ENCODE measurements at regions not wholly inside any gene's neighbourhood (a gene's known extent, or its start where the extent isn't known, plus 50 kb on each side); places are given as distances from the start of the nearest gene placed in this dataset.

- DNase-seq, result no peak
Measured at GRCh38 chr11:15859411-15859810, 496.9 kb downstream of the SOX6 start.

GRCh38 chr11:15861256-15861655 lies 495.1 kb downstream of the SOX6 start:
- no peak for DNase-seq

GRCh38 chr11:15863411-15863810 lies 492.9 kb downstream of the SOX6 start:
- no peak for DNase-seq

GRCh38 chr11:15864026-15864805 lies 492.1 kb downstream of the SOX6 start:
- no peak for DNase-seq

GRCh38 chr11:15865212-15865987 lies 490.9 kb downstream of the SOX6 start:
- DNase-seq, result no peak

- DNase-seq, result no peak
Measured at GRCh38 chr11:15867871-15868270, 488.5 kb downstream of the SOX6 start.

- DNase-seq, result no peak
Measured at GRCh38 chr11:15870911-15871310, 485.4 kb downstream of the SOX6 start.

- no peak for DNase-seq
Measured at GRCh38 chr11:15871904-15872626, 484.3 kb downstream of the SOX6 start.

GRCh38 chr11:15873501-15873900 lies 482.8 kb downstream of the SOX6 start:
- DNase-seq, result no peak

- no peak for DNase-seq
Measured at GRCh38 chr11:15874704-15875103, 481.6 kb downstream of the SOX6 start.

- no peak for DNase-seq
Measured at GRCh38 chr11:15875393-15875792, 481.0 kb downstream of the SOX6 start.

GRCh38 chr11:15875943-15876342 lies 480.4 kb downstream of the SOX6 start:
- DNase-seq, result no peak

- no peak for DNase-seq
Measured at GRCh38 chr11:15878756-15879155, 477.6 kb downstream of the SOX6 start.

GRCh38 chr11:15880291-15880690 lies 476.1 kb downstream of the SOX6 start:
- no peak for DNase-seq

GRCh38 chr11:15882876-15883454 lies 473.4 kb downstream of the SOX6 start:
- no peak for DNase-seq

GRCh38 chr11:15883455-15883920 lies 472.9 kb downstream of the SOX6 start:
- DNase-seq, result no peak

- no peak for DNase-seq
Measured at GRCh38 chr11:15884141-15884540, 472.2 kb downstream of the SOX6 start.

- DNase-seq, result no peak
Measured at GRCh38 chr11:15884777-15885540, 471.4 kb downstream of the SOX6 start.

- no peak for DNase-seq
Measured at GRCh38 chr11:15885854-15886253, 470.5 kb downstream of the SOX6 start.

- DNase-seq, result no peak
Measured at GRCh38 chr11:15886299-15886698, 470.0 kb downstream of the SOX6 start.

- no peak for DNase-seq
Measured at GRCh38 chr11:15886866-15887265, 469.5 kb downstream of the SOX6 start.

Data from T-helper 1 cell (primary cell).